IPS-15b (cell line): ENCODE measurements at regions not wholly inside any gene's neighbourhood (a gene's known extent, or its start where the extent isn't known, plus 50 kb on each side); places are given as distances from the start of the nearest gene placed in this dataset.
"Not testable (repeated sequence)": the region's sequence is repeated elsewhere in the genome, so short reads cannot be mapped to it uniquely, and the experiment has no call there.

Experiments used
- H3K27me3 ChIP-seq: one replicate; pipeline ENCODE4 v1.6.1; 2013; ENCODE audit warnings: low read length; ENCODE audit not compliant: control insufficient read depth, insufficient read depth
- H3K36me3 ChIP-seq: one replicate; pipeline ENCODE4 v1.6.1; 2013; ENCODE audit warnings: low read length; ENCODE audit not compliant: control insufficient read depth, insufficient read depth
- H3K4me1 ChIP-seq: one replicate; pipeline ENCODE4 v1.6.1; 2013; ENCODE audit warnings: mild to moderate bottlenecking, low read length; ENCODE audit not compliant: control insufficient read depth, insufficient read depth
- H3K4me3 ChIP-seq: one replicate; pipeline ENCODE4 v1.5.1; 2013; ENCODE audit warnings: low read depth, low read length
- H3K9ac ChIP-seq: one replicate; pipeline ENCODE4 v1.6.1; 2013; ENCODE audit warnings: low read depth, mild to moderate bottlenecking, low read length
- H3K9me3 ChIP-seq: one replicate; pipeline ENCODE4 v1.6.1; 2013; ENCODE audit warnings: mild to moderate bottlenecking, low read length; ENCODE audit not compliant: control insufficient read depth, insufficient read depth

GRCh38 chr10:20381761-20382160 lies 515.4 kb downstream of the NEBL start:
- H3K4me3 ChIP-seq = no peak overlapping the region
- no peaks in the 10 kb centered on the region for H3K27me3 ChIP-seq
- no peak overlapping the region for H3K9ac ChIP-seq
- H3K4me1 ChIP-seq = no peaks in the 10 kb centered on the region
- H3K36me3 ChIP-seq = peaks cover 3% of the 10 kb centered on the region
- peaks cover 6% of the 10 kb centered on the region for H3K9me3 ChIP-seq

DNA sequence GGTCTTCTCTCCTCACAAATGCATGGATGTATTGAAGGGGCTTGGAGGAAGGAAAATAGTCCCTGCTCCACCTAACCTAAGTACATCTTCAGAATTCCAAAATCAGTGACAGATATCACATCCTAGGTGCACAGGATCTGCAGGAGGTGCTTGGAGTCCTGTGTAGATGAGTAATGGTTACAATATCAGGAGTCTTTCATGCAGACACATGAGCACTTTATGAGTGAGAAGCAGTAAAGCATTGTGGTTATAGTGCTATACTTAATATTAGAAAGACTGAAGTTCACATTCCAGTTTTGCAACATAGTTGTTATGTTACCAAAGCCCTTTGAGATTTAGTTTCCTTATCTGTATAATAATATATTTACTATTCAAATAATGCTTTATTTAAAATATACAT lies 516.7 kb downstream of the NEBL start:
- Histone ChIP-seq H3K4me1 (no peaks in the 10 kb centered on the region), H3K27me3 (no peaks in the 10 kb centered on the region), H3K4me3 (no peak overlapping the region), H3K9me3 (peaks cover 6% of the 10 kb centered on the region), H3K36me3 (peaks cover 3% of the 10 kb centered on the region), H3K9ac (no peak overlapping the region)

- Histone ChIP-seq H3K9ac (no peak overlapping the region), H3K36me3 (no peaks in the 10 kb centered on the region)
Measured at GRCh38 chr10:20372748-20373147, 524.4 kb downstream of the NEBL start.

GRCh38 chr10:20370977-20371533 lies 526.1 kb downstream of the NEBL start:
- H3K9me3 ChIP-seq, H3K36me3 ChIP-seq, H3K27me3 ChIP-seq: not testable (repeated sequence)
- Histone ChIP-seq H3K9ac (peak overlapping the region; percentile 72), H3K4me3 (peak overlapping the region; percentile 53), H3K4me1 (peaks cover 14% of the 10 kb centered on the region)

More at GRCh38 chr10:20372748-20373147, 524.4 kb downstream of the NEBL start:
- Histone ChIP-seq H3K4me3 (peak overlapping the region; percentile 24), H3K27me3 (no peaks in the 10 kb centered on the region), H3K4me1 (peaks cover 14% of the 10 kb centered on the region), H3K9me3 (peaks cover 6% of the 10 kb centered on the region)

DNA sequence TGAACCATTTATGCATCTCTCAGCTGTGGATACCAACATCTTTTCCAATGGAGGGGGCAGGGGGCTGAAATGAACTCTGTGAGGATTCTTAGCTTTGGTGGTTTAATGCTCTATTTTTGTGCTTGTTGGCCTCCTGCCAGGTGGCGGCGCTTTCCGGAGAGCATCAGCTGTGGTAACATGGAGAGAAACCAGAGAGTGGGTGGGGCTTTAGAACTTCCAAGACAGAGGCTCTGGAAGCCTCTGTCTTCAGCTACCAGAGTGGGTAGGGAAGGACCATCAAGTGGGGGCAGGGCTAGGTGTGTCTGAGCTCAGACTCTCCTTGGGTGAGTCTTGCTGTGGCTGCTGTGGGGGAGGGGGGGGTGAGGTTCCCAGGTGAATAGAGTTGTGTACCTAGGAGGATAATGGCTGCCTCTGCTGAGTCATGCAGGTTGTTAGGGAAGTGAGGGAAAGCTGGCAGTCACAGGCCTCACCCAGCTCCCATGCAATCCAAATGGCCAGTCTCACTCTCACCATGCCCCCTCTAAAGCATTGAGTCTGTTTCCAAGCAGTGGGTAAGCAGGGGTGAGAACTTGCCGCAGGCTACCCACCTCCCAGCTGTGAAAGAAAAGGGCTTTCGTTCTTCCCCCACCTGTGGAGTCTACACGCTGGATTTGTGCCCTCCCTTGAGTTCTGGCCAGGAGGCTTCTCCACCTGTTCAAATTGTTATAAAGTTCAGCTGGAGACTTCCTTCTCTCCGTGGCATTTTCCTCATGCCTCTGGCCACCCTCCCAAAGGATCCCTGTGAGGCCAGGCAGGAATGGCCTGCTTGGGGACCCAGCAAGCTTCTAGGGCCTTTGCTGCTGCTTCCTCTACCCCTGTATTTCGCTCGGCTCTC lies 527.0 kb downstream of the NEBL start:
- H3K4me3 ChIP-seq = peak overlapping the region; percentile 53
- H3K9ac ChIP-seq = peak overlapping the region; percentile 72
- no peaks in the 10 kb centered on the region for H3K27me3 ChIP-seq
- peaks cover 6% of the 10 kb centered on the region for H3K9me3 ChIP-seq
- peaks cover 14% of the 10 kb centered on the region for H3K4me1 ChIP-seq
- H3K36me3 ChIP-seq = no peaks in the 10 kb centered on the region

- Histone ChIP-seq H3K4me1 (no peaks in the 10 kb centered on the region), H3K9me3 (peaks cover 7% of the 10 kb centered on the region), H3K9ac (no peak overlapping the region), H3K36me3 (no peaks in the 10 kb centered on the region), H3K4me3 (no peak overlapping the region), H3K27me3 (no peaks in the 10 kb centered on the region)
Measured at GRCh38 chr10:20363684-20364083, 533.4 kb downstream of the NEBL start.

- H3K9ac ChIP-seq = no peak overlapping the region
- H3K9me3 ChIP-seq = peaks cover 3% of the 10 kb centered on the region
- H3K4me1 ChIP-seq = no peaks in the 10 kb centered on the region
- H3K4me3 ChIP-seq = no peak overlapping the region
- H3K36me3 ChIP-seq = no peaks in the 10 kb centered on the region
- no peaks in the 10 kb centered on the region for H3K27me3 ChIP-seq
Measured at GRCh38 chr10:20355915-20356314, 539.7 kb downstream of the PLXDC2 start.

DNA sequence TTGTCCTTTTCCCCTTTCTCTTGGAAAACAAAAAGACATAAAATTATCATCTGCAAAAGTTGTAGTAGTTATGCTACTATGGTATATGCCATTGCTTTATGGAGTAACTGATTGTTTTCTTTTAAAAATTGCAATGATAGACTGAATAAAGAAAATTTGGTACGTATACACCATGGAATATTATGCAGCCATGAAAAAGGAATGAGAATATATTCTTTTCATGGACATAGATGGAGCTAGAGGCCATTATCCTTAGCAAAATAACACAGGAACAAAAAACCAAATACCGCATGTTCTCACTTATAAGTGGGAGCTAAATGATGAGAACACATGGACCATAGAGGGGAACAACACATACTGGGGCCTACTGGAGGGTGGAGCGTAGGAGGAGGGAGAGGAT lies 538.8 kb downstream of the PLXDC2 start:
- H3K4me3 ChIP-seq = no peak overlapping the region
- peaks cover 3% of the 10 kb centered on the region for H3K9me3 ChIP-seq
- H3K27me3 ChIP-seq = no peaks in the 10 kb centered on the region
- no peaks in the 10 kb centered on the region for H3K4me1 ChIP-seq
- no peak overlapping the region for H3K9ac ChIP-seq
- H3K36me3 ChIP-seq = no peaks in the 10 kb centered on the region

- H3K27me3 ChIP-seq = no peaks in the 10 kb centered on the region
- no peak overlapping the region for H3K4me3 ChIP-seq
- H3K9me3 ChIP-seq = peaks cover 3% of the 10 kb centered on the region
- H3K36me3 ChIP-seq = no peaks in the 10 kb centered on the region
- H3K9ac ChIP-seq = no peak overlapping the region
- H3K4me1 ChIP-seq = no peaks in the 10 kb centered on the region
Measured at GRCh38 chr10:20354166-20354565, 537.9 kb downstream of the PLXDC2 start.

DNA sequence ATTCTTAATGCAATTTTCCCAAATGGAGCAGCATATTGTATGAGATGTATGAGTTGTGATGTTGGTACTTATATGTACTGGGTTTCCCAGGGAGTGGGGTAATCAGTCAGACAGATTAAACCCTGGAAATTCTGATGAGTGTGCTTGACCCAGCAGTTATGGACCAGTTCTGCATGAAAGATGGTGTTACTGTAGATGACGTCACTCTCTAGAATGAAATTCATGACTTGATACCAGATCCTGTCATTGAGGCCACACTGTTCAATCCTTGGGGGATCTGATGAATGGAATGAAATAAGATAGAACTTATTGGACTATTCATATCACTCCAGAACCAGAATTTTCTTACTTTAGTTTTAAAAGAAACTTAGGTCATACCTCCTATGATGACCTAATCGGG lies 534.3 kb downstream of the PLXDC2 start:
- Histone ChIP-seq H3K36me3 (no peaks in the 10 kb centered on the region), H3K9me3 (peaks cover 3% of the 10 kb centered on the region), H3K27me3 (no peaks in the 10 kb centered on the region), H3K4me1 (no peaks in the 10 kb centered on the region), H3K9ac (no peak overlapping the region), H3K4me3 (no peak overlapping the region)

DNA sequence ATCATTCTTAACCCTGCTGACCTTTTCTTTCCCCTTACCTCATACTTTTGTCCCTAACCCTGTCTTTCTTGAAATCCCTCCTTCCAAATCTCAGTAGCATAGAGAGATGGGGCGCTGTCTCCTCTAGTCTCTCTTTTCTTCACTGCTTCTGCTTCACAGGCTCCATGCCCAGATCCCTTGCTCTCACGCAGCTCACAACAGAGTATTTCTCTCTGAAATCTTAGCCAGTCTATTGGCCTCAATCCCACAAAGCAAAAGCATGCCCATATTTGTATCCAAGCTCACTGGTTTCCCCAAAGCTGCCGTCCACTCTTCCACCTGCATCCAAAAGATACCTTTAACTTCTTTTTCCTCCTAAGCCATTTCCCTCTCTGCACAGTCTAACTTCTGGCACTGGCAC lies 526.8 kb downstream of the PLXDC2 start:
- no peaks in the 10 kb centered on the region for H3K36me3 ChIP-seq
- H3K9me3 ChIP-seq = peaks cover 3% of the 10 kb centered on the region
- H3K4me1 ChIP-seq = no peaks in the 10 kb centered on the region
- H3K27me3 ChIP-seq = no peaks in the 10 kb centered on the region
- no peak overlapping the region for H3K9ac ChIP-seq
- H3K4me3 ChIP-seq = no peak overlapping the region
